H1 (cell line): ENCODE measurements at regions not wholly inside any gene's neighbourhood (a gene's known extent, or its start where the extent isn't known, plus 50 kb on each side); places are given as distances from the start of the nearest gene placed in this dataset.

ENCODE experiments used
- BCL11A ChIP-seq, 2 experiments: IDR thresholded peaks; one replicate each; pipeline ENCODE4 v1.6.1; 2011; ENCODE audit warnings: low read depth in 2 of 2, low read length in 2 of 2, mild to moderate bottlenecking in 2 of 2
- EGR1 ChIP-seq: IDR thresholded peaks from 2 replicates; pipeline ENCODE4 v1.6.1; 2011; ENCODE audit warnings: low read depth, low read length, borderline replicate concordance
- HDAC2 ChIP-seq, 2 experiments: fragments of 300-600 bp in 1 of 2; sonication (generic) in 1 of 2; IDR thresholded peaks; 2 replicates each; pipeline ENCODE4 v1.6.1; 2011 to 2012; ENCODE audit warnings: low read depth in 2 of 2, low read length in 2 of 2, mild to moderate bottlenecking in 2 of 2, moderate library complexity in 2 of 2, borderline replicate concordance in 1 of 2, inconsistent platforms in 1 of 2
- MAFK ChIP-seq: IDR thresholded peaks from 2 replicates; pipeline ENCODE4 v1.6.1; 2012; ENCODE audit warnings: low read depth, mild to moderate bottlenecking, improper control_type of control experiment, low read length
- PHF8 ChIP-seq: fragments of 200-600 bp; sonication (generic); conservative IDR thresholded peaks from 2 replicates; pipeline ENCODE4 v1.7.1; 2012; ENCODE audit warnings: low read depth, mild to moderate bottlenecking, inconsistent platforms, low read length, moderate library complexity
- POLR2A ChIP-seq, 2 experiments: IDR thresholded peaks; 1 replicate in 1 of 2; 2 replicates in 1 of 2; pipeline ENCODE4 v1.6.1; 2011; ENCODE audit warnings: low read depth in 2 of 2, low read length in 2 of 2, mild to moderate bottlenecking in 2 of 2; ENCODE audit errors: control extremely low read depth in 1 of 2
- RBBP5 ChIP-seq: IDR thresholded peaks from 2 replicates; pipeline ENCODE4 v1.7.1; 2012; ENCODE audit warnings: low read depth, mild to moderate bottlenecking, inconsistent platforms, low read length, moderate library complexity, borderline replicate concordance
- SAP30 ChIP-seq: fragments of 300-600 bp; sonication (generic); IDR thresholded peaks from 2 replicates; pipeline ENCODE4 v1.7.1; 2012; ENCODE audit warnings: low read length, moderate library complexity, mild to moderate bottlenecking, inconsistent platforms; ENCODE audit not compliant: insufficient read depth, insufficient replicate concordance
- SP4 ChIP-seq: IDR thresholded peaks from 2 replicates; pipeline ENCODE4 v1.6.1; 2012; ENCODE audit warnings: low read length, inconsistent platforms
- SRF ChIP-seq: IDR thresholded peaks from 2 replicates; pipeline ENCODE4 v1.6.1; 2011; ENCODE audit warnings: mild to moderate bottlenecking, low read depth, low read length, moderate library complexity
- TCF12 ChIP-seq: IDR thresholded peaks from 2 replicates; pipeline ENCODE4 v1.6.1; 2011; ENCODE audit warnings: low read depth, mild to moderate bottlenecking, low read length
- YY1 ChIP-seq: IDR thresholded peaks from 2 replicates; pipeline ENCODE4 v1.6.1; 2011; ENCODE audit warnings: low read depth, mild to moderate bottlenecking, low read length
- ZNF274 ChIP-seq: IDR thresholded peaks from 2 replicates; pipeline ENCODE4 v1.7.0; 2012; ENCODE audit warnings: low read length, borderline replicate concordance; ENCODE audit errors: extremely low read depth

DNA sequence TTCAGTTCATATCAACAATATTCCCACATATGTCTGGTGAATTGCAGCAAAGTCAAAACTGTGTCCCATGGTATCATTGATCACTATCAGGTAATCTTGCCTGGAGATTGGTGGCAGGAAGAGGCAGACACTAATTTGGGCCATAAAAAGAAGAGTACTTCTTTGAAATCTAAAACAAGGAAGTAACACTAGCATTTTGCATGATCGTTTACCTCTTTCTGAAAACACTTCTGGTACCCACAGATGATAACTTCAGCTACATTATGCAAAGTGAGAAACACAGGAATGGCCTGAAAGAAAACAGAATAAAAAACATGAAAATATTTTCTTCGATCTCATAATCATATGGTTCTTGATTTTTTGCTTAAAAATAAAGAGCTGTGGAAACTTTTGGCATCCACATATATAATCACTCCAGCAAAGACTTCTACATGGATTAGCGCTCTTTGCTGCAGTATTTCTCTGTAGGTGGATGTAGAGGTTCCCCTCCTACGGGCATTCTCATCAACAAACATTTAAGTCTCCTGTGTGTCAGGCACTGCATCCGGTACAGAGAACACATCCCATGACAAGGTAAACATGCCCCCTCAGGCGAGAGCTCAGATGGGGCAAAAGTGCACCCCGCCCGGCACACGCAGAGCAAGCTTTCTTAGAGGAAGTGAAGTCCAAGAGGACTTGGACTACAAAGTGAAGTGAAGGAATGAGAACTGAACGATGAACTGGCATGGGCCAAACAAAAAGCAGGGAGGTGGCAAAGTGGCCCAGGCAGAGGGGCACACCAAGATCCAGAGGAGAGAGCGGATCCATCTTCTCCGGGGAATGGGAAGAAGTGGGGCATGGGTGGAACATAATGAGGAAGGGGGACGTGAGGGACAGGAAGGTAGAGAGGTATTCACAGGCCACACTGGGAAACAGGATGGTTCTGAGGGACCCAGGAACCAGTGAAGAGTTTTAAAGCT lies 68.0 kb upstream of the RIOK3 start (continued):
- TF ChIP-seq RBBP5 = no peak
- no peak for TF ChIP-seq POLR2A (IDR thresholded peaks at IDR 0.05; ENCODE audit: control extremely low read depth in 1 of 2, low read depth in 2 of 2, low read length in 2 of 2)
- no peak for TF ChIP-seq HDAC2 (IDR thresholded peaks at IDR 0.05; ENCODE audit: borderline replicate concordance in 1 of 2, low read depth in 2 of 2, low read length in 2 of 2)
- no peak for TF ChIP-seq ZNF274
- TF ChIP-seq BCL11A (IDR thresholded peaks at IDR 0.05; ENCODE audit: low read depth in 2 of 2, low read length in 2 of 2) = no peak
- no peak for TF ChIP-seq EGR1
- TF ChIP-seq PHF8 = no peak
- TF ChIP-seq YY1 = no peak
- no peak for TF ChIP-seq SP4
- TF ChIP-seq SAP30 = no peak
- no peak for TF ChIP-seq SRF
- no peak for TF ChIP-seq TCF12
- TF ChIP-seq MAFK = no peak
